Neuronal stem cell (in vitro differentiated cells): ENCODE measurements at regions not wholly inside any gene's neighbourhood (a gene's known extent, or its start where the extent isn't known, plus 50 kb on each side); places are given as distances from the start of the nearest gene placed in this dataset.

Experiments used
- DNase-seq: peaks from one replicate; pipeline ENCODE4 v3.0.0-alpha.2; 2013; ENCODE audit warnings: low spot score
- H2AFZ ChIP-seq: one replicate; pipeline ENCODE4 v1.6.1; 2013; ENCODE audit warnings: mild to moderate bottlenecking, low read length, inconsistent platforms
- H2AK5ac ChIP-seq: 2 replicates; pipeline ENCODE4 v1.6.1; 2013; ENCODE audit warnings: low read depth, mild to moderate bottlenecking, inconsistent platforms, low read length, moderate library complexity, mixed read lengths
- H2BK120ac ChIP-seq: 2 replicates; pipeline ENCODE4 v1.6.1; 2013; ENCODE audit warnings: low read depth, mild to moderate bottlenecking, inconsistent platforms, low read length, moderate library complexity, mixed read lengths
- H2BK12ac ChIP-seq: one replicate; pipeline ENCODE4 v1.6.1; 2013; ENCODE audit warnings: low read length, inconsistent platforms
- H2BK15ac ChIP-seq: 2 replicates; pipeline ENCODE4 v1.6.1; 2013; ENCODE audit warnings: mild to moderate bottlenecking, low read length, inconsistent platforms, mixed read lengths
- H2BK5ac ChIP-seq: one replicate; pipeline ENCODE4 v1.6.1; 2013; ENCODE audit warnings: inconsistent platforms, mild to moderate bottlenecking, low read length, moderate library complexity
- H3K14ac ChIP-seq: one replicate; pipeline ENCODE4 v1.6.1; 2013; ENCODE audit warnings: low read length, inconsistent platforms
- H3K18ac ChIP-seq: 2 replicates; pipeline ENCODE4 v1.6.1; 2013; ENCODE audit warnings: low read length, inconsistent platforms
- H3K23ac ChIP-seq: 2 replicates; pipeline ENCODE4 v1.6.1; 2013; ENCODE audit warnings: low read depth, mild to moderate bottlenecking, mixed read lengths, low read length, inconsistent platforms; ENCODE audit not compliant: poor library complexity
- H3K27ac ChIP-seq: replicated peaks from 3 replicates; pipeline ENCODE4 v1.5.1; 2013; ENCODE audit warnings: low read length, inconsistent platforms
- H3K27me3 ChIP-seq, 3 experiments: 2 replicates each; pipeline ENCODE4 v1.6.1; 2013; ENCODE audit warnings: low read length in 3 of 3, mild to moderate bottlenecking in 2 of 3, inconsistent platforms in 1 of 3, low read depth in 1 of 3, mixed read lengths in 1 of 3, moderate library complexity in 1 of 3; ENCODE audit not compliant: control insufficient read depth in 3 of 3, insufficient read depth in 3 of 3
- H3K36me3 ChIP-seq, 2 donors: replicated peaks in 1 of 2; 2 replicates each; pipeline ENCODE4 v1.6.1; 2013; ENCODE audit warnings: low read length in 2 of 2; ENCODE audit not compliant: control insufficient read depth in 2 of 2, insufficient read depth in 2 of 2
- H3K4ac ChIP-seq: 2 replicates; pipeline ENCODE4 v1.6.1; 2013; ENCODE audit warnings: inconsistent platforms, mild to moderate bottlenecking, low read length, moderate library complexity
- H3K4me1 ChIP-seq, 2 donors: 1 replicate in 1 of 2; 2 replicates in 1 of 2; pipeline ENCODE4 v1.6.1; 2013; ENCODE audit warnings: low read length in 2 of 2, low read depth in 1 of 2; ENCODE audit not compliant: control insufficient read depth in 2 of 2, insufficient read depth in 1 of 2
- H3K4me2 ChIP-seq: one replicate; pipeline ENCODE4 v1.6.1; 2013; ENCODE audit warnings: mild to moderate bottlenecking, low read length, inconsistent platforms; ENCODE audit not compliant: insufficient read depth, poor library complexity, severe bottlenecking
- H3K4me3 ChIP-seq, 2 donors: 2 replicates each; pipeline ENCODE4 v1.5.1; 2013; ENCODE audit warnings: low read length in 2 of 2, mild to moderate bottlenecking in 2 of 2, inconsistent platforms in 1 of 2, moderate library complexity in 1 of 2
- H3K79me1 ChIP-seq: one replicate; pipeline ENCODE4 v1.6.1; 2013; ENCODE audit warnings: low read depth, mild to moderate bottlenecking, inconsistent platforms, low read length, moderate library complexity
- H3K9ac ChIP-seq: one replicate; pipeline ENCODE4 v1.6.1; 2013; ENCODE audit warnings: mild to moderate bottlenecking, low read depth, low read length, inconsistent platforms; ENCODE audit not compliant: poor library complexity
- H3K9me3 ChIP-seq, 2 donors: replicated peaks in 1 of 2; 2 replicates each; pipeline versions ENCODE3 to v1.6.1; 2013; ENCODE audit warnings: low read length in 2 of 2, mild to moderate bottlenecking in 2 of 2, inconsistent platforms in 1 of 2, low read depth in 1 of 2, mixed read lengths in 1 of 2, moderate library complexity in 1 of 2; ENCODE audit not compliant: control insufficient read depth in 2 of 2, insufficient read depth in 1 of 2
- H4K8ac ChIP-seq: one replicate; pipeline ENCODE4 v1.6.1; 2013; ENCODE audit warnings: low read depth, mild to moderate bottlenecking, inconsistent platforms, low read length, moderate library complexity
- H4K91ac ChIP-seq: one replicate; pipeline ENCODE4 v1.6.1; 2013; ENCODE audit warnings: low read length, low read depth, mild to moderate bottlenecking, inconsistent platforms; ENCODE audit not compliant: poor library complexity
- WGBS, 2 donors: extraction: QIAGEN DNeasy Blood & Tissue Kit; methylation state at CpG; one replicate each; pipeline ENCODE4 v1.1.7; 2013; ENCODE audit warnings: missing lambda C conversion rate in 2 of 2, mixed read lengths in 1 of 2; ENCODE audit not compliant: insufficient read length in 2 of 2, insufficient replicate concordance in 1 of 2; ENCODE audit errors: extremely low coverage in 2 of 2; 5-methylcytosine and 5-hydroxymethylcytosine counted together

DNA sequence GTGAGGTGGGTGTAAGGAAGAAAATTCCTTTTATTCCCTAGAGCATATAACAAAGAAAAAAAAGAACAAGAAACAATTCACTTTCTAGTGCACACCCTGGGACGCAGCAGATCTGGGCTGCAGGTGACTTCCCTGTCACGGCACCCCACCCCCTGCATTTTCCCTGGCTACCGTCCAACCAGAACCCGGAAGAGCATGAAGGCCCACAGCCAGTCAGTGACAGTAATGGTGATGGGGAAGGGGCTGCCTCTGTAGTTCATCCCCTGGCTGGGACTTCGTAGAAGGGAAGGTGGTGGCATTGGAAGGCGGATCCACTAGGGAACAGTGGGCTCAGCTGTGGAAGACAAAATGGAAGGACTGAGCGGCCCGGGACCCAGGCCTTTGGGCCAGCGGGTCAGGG, 236.7 kb downstream of the BUB3 start:
- H4K91ac ChIP-seq: no peak overlapping the region
- H3K4me1 ChIP-seq: no peaks in the 10 kb centered on the region
- H2AFZ ChIP-seq: no peak overlapping the region
- no peak overlapping the region for H2AK5ac ChIP-seq
- no peak overlapping the region for H3K23ac ChIP-seq
- no peak overlapping the region for H3K27ac ChIP-seq
- H3K14ac ChIP-seq: no peak overlapping the region
- no peak overlapping the region for H3K9ac ChIP-seq
- H3K4ac ChIP-seq: no peak overlapping the region
- DNase-seq: no peak
- no peaks in the 10 kb centered on the region for H3K79me1 ChIP-seq
- no peaks in the 10 kb centered on the region for H3K27me3 ChIP-seq
- H2BK15ac ChIP-seq: no peak overlapping the region
- no peak overlapping the region for H3K4me2 ChIP-seq
- no peak overlapping the region for H3K4me3 ChIP-seq
- peaks cover 2 to 8% of the 10 kb centered on the region in 2 donors for H3K9me3 ChIP-seq
- H2BK120ac ChIP-seq: no peak overlapping the region
- H4K8ac ChIP-seq: no peak overlapping the region
- no peak overlapping the region for H3K18ac ChIP-seq
- no CpG with 5 or more reads among the region's 9 CpGs for WGBS, 2 donors
- no peaks in the 10 kb centered on the region for H3K36me3 ChIP-seq
- H2BK5ac ChIP-seq: no peak overlapping the region
- no peak overlapping the region for H2BK12ac ChIP-seq

DNA sequence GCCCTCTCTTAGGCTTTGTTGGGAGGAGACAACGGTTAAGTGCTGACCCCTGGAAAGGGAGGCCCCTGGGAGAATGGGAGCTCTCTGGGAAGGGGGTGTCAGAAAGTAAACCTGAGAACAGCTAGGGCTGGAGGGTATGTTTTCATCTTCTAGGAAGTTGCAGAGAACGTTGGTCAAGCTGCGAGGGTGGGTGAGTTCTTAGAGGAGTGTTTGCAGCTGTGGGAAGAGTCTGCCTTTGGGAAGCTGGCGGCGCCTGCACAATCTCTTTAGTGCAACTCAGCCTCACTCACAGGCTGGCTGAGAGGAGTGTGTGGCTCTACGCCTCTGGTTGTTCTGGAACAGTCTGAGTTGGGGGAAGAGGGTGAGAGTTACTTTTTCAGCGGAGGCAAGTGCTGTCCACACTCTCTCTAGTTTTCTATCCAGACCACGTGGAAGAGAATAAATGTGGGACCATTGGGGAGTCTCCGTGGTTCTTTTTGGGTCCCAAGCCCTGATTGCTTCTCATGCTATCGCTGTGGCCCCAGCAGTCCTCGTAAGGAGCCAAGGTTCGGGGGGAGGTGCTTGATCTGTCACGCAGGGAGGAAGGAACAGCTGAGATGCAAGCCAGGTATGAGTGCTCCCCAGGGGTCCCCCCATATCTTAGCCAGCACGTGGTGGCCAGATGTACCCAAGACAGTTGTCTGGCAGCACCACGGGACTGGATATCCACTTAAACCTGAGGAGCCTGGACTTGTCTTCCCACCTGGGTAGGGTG, 237.2 kb downstream of the BUB3 start:
- Histone ChIP-seq H2BK15ac (no peak overlapping the region), H4K91ac (no peak overlapping the region), H3K9me3 (peaks cover 2 to 10% of the 10 kb centered on the region in 2 donors), H3K36me3 (no peaks in the 10 kb centered on the region), H2AK5ac (no peak overlapping the region), H2AFZ (no peak overlapping the region), H3K79me1 (no peaks in the 10 kb centered on the region), H3K23ac (no peak overlapping the region), H3K18ac (peak overlapping the region; percentile 54), H2BK12ac (no peak overlapping the region), H2BK5ac (no peak overlapping the region), H3K4me3 (no peak overlapping the region), H3K27me3 (no peaks in the 10 kb centered on the region), H3K4ac (no peak overlapping the region), H3K4me2 (no peak overlapping the region), H2BK120ac (no peak overlapping the region), H3K4me1 (no peaks in the 10 kb centered on the region), H3K14ac (no peak overlapping the region), H3K27ac (no peak overlapping the region), H4K8ac (no peak overlapping the region), H3K9ac (no peak overlapping the region)
- no peak for DNase-seq
- WGBS, 2 donors: no CpG with 5 or more reads among the region's 15 CpGs

DNA sequence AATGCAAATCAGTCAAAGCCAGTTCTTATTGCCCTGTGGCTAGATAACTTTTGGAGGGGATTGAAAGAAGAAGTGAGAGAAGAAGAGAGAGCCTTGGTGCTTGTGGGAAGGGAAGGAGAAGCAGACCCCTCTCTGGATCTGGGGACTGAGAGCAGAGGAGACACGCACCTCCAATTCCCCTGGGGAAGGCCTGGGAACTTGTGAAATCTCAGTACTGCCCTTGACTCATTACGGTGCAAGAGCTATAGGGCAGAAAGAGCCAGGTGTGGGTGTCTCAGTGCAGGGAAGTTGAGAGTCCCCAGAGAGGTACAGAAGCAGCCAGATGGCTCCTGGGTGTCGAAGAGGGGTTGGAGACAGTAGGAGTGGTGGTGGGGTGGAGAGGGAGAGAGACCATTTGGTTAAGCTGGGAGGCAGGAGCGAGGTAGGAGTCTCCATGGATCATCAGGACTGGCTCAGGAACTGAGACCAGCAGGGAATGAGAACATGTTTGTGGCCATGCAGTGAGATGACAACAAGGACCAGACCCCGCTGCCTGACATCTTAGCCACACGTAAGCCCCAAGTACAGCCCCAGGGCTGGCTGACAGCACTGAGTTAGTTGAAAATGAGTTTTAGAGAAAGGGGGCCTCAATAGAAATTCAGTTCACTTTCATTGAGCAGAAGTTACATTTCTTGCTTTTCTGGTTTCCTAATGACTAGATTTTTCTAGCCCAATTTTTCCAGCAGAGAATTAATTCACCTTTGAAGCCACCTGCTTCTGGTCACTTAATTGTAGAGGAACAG, 238.2 kb downstream of the BUB3 start:
- H4K8ac ChIP-seq: no peak overlapping the region
- no peak overlapping the region for H3K14ac ChIP-seq
- H3K36me3 ChIP-seq: no peaks in the 10 kb centered on the region
- H2AK5ac ChIP-seq: no peak overlapping the region
- no peak overlapping the region for H2BK12ac ChIP-seq
- no peak overlapping the region for H3K18ac ChIP-seq
- H2BK120ac ChIP-seq: no peak overlapping the region
- DNase-seq: no peak
- H4K91ac ChIP-seq: no peak overlapping the region
- H3K9me3 ChIP-seq: peaks cover 2 to 10% of the 10 kb centered on the region in 2 donors
- H3K27me3 ChIP-seq: no peaks in the 10 kb centered on the region
- no peak overlapping the region for H2BK5ac ChIP-seq
- H2AFZ ChIP-seq: no peak overlapping the region
- no peak overlapping the region for H3K23ac ChIP-seq
- H3K79me1 ChIP-seq: no peaks in the 10 kb centered on the region
- no peak overlapping the region for H2BK15ac ChIP-seq
- H3K4me3 ChIP-seq: no peak overlapping the region
- no peaks in the 10 kb centered on the region for H3K4me1 ChIP-seq
- H3K4me2 ChIP-seq: no peak overlapping the region
- WGBS, 2 donors: no CpG with 5 or more reads among the region's 6 CpGs
- no peak overlapping the region for H3K4ac ChIP-seq
- H3K9ac ChIP-seq: no peak overlapping the region
- no peak overlapping the region for H3K27ac ChIP-seq

DNA sequence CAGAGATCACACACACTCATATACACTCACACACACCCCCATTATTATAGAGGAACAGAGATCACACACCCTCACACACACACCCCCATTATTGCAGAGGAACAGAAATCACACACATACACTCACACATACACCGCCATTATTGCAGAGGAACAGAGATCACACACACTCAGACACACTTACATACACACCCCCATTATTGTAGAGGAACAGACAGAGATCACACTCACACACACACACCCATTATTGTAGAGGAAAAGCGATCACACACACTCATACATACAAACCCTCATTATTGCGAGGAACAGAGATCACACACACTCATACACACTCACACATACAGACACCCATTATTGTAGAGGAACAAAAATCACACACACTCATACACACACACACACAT, 239.0 kb downstream of the BUB3 start:
- Histone ChIP-seq H2BK5ac (no peak overlapping the region), H3K4me1 (peaks cover 0 to 3% of the 10 kb centered on the region in 2 donors), H3K4me3 (no peak overlapping the region), H3K23ac (no peak overlapping the region), H3K9me3 (peaks cover 2 to 10% of the 10 kb centered on the region in 2 donors), H3K18ac (no peak overlapping the region), H4K8ac (no peak overlapping the region), H3K79me1 (no peaks in the 10 kb centered on the region), H2BK15ac (no peak overlapping the region), H2BK120ac (no peak overlapping the region), H2AK5ac (no peak overlapping the region), H3K9ac (no peak overlapping the region), H3K27ac (no peak overlapping the region), H3K4me2 (no peak overlapping the region), H3K4ac (no peak overlapping the region), H3K36me3 (no peaks in the 10 kb centered on the region), H3K14ac (no peak overlapping the region), H4K91ac (no peak overlapping the region), H2AFZ (no peak overlapping the region), H3K27me3 (no peaks in the 10 kb centered on the region), H2BK12ac (no peak overlapping the region)
- WGBS, 2 donors: no CpG with 5 or more reads among the region's 3 CpGs
- no peak for DNase-seq
